Effector memory CD4-positive, alpha-beta T cell (primary cell): ENCODE measurements at regions not wholly inside any gene's neighbourhood (a gene's known extent, or its start where the extent isn't known, plus 50 kb on each side); places are given as distances from the start of the nearest gene placed in this dataset.
"Not testable (repeated sequence)": the region's sequence is repeated elsewhere in the genome, so short reads cannot be mapped to it uniquely, and the experiment has no call there.

Source experiments
- DNase-seq, 3 donors: peaks; one replicate each; pipeline ENCODE4 v3.0.0-alpha.2; 2020
- H3K27ac ChIP-seq: 2 replicates; pipeline ENCODE4 v1.7.0; 2013; ENCODE audit warnings: mild to moderate bottlenecking, low read length, moderate library complexity; ENCODE audit not compliant: insufficient read depth, poor library complexity, severe bottlenecking
- H3K27me3 ChIP-seq: replicated peaks from 2 replicates; pipeline ENCODE4 v1.7.0; 2013; ENCODE audit warnings: mild to moderate bottlenecking, low read length; ENCODE audit not compliant: insufficient read depth, control insufficient read depth, poor library complexity, severe bottlenecking
- H3K36me3 ChIP-seq: 2 replicates; pipeline ENCODE4 v1.7.0; 2013; ENCODE audit warnings: mild to moderate bottlenecking, low read length, moderate library complexity; ENCODE audit not compliant: control insufficient read depth, insufficient read depth
- H3K4me1 ChIP-seq: 2 replicates; pipeline ENCODE4 v1.7.0; 2013; ENCODE audit warnings: low read length, mild to moderate bottlenecking; ENCODE audit not compliant: control insufficient read depth, insufficient read depth, poor library complexity, severe bottlenecking
- H3K4me3 ChIP-seq: 2 replicates; pipeline ENCODE4 v1.7.0; 2013; ENCODE audit warnings: low read length, low read depth, mild to moderate bottlenecking; ENCODE audit not compliant: insufficient read depth, poor library complexity, severe bottlenecking
- H3K9me3 ChIP-seq: 2 replicates; pipeline ENCODE4 v1.7.0; 2013; ENCODE audit warnings: mild to moderate bottlenecking, low read length, moderate library complexity; ENCODE audit not compliant: control insufficient read depth

- H3K36me3 ChIP-seq = no peaks in the 10 kb centered on the region
- H3K27ac ChIP-seq = no peak overlapping the region
- H3K27me3 ChIP-seq = no peaks in the 10 kb centered on the region
- DNase-seq = no peak
- no peaks in the 10 kb centered on the region for H3K9me3 ChIP-seq
- H3K4me1 ChIP-seq = no peaks in the 10 kb centered on the region
- no peak overlapping the region for H3K4me3 ChIP-seq
These were observed 504.6 kb upstream of the NR5A2 start for GRCh38 chr1:199522936-199523335.

DNA sequence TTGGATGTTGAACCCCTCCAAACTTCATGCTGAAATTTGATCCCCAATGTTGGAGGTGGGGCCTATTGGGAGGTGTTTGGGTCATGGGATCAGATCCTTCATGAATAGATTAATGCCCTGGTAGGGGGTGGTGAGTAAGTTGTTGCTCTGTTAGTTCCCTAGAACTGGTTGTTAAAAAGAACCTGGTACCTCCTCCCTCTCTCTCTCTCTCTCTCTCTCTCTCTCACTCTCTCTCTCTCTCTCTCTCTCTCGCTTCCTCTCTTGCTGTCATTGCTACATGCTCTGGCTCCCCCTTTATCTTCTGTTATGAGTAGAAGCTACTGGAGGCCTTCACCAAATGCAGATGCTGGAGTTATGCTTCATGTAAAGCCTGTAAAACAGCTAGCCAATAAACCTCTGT lies 498.2 kb upstream of the NR5A2 start:
- Histone ChIP-seq H3K27me3 (no peaks in the 10 kb centered on the region), H3K4me1 (no peaks in the 10 kb centered on the region), H3K9me3 (no peaks in the 10 kb centered on the region), H3K27ac (no peak overlapping the region), H3K4me3 (no peak overlapping the region), H3K36me3 (no peaks in the 10 kb centered on the region)
- DNase-seq = no peak

DNA sequence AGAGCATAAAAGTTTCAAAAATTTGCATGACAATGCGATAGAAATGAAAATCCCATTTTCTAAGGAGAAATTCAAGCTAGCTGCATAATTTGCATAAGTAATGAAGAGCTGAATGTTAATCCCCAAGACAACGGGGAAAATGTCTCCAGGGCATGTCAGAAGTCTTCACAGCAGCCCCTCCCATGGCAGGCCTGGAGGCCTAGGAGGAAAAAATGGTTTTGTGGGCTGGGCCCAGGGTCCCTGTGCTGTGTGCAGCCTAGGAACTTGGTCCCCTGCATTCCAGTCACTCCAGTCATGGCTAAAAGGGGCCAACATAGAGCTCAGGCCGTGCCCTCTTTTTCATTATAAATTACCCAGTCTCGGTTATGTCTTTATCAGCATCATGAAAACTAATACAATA lies 494.1 kb upstream of the NR5A2 start:
- not testable (repeated sequence) for DNase-seq

GRCh38 chr1:199545780-199546179 lies 481.7 kb upstream of the NR5A2 start:
- H3K36me3 ChIP-seq = no peaks in the 10 kb centered on the region

More for the DNA sequence above, 494.1 kb upstream of the NR5A2 start:
- H3K4me3 ChIP-seq, H3K27ac ChIP-seq, H3K4me1 ChIP-seq, H3K9me3 ChIP-seq, H3K36me3 ChIP-seq, H3K27me3 ChIP-seq: not testable (repeated sequence)

GRCh38 chr1:199546323-199546722 lies 481.2 kb upstream of the NR5A2 start:
- H3K9me3 ChIP-seq = no peaks in the 10 kb centered on the region
- no peak overlapping the region for H3K4me3 ChIP-seq
- H3K36me3 ChIP-seq = no peaks in the 10 kb centered on the region
- no peaks in the 10 kb centered on the region for H3K27me3 ChIP-seq
- no peaks in the 10 kb centered on the region for H3K4me1 ChIP-seq
- no peak overlapping the region for H3K27ac ChIP-seq
- DNase-seq = no peak

More at GRCh38 chr1:199545780-199546179, 481.7 kb upstream of the NR5A2 start:
- H3K27me3 ChIP-seq = no peaks in the 10 kb centered on the region
- H3K9me3 ChIP-seq = no peaks in the 10 kb centered on the region
- H3K4me1 ChIP-seq = no peaks in the 10 kb centered on the region
- H3K4me3 ChIP-seq = no peak overlapping the region
- H3K27ac ChIP-seq = no peak overlapping the region
- DNase-seq = no peak

DNA sequence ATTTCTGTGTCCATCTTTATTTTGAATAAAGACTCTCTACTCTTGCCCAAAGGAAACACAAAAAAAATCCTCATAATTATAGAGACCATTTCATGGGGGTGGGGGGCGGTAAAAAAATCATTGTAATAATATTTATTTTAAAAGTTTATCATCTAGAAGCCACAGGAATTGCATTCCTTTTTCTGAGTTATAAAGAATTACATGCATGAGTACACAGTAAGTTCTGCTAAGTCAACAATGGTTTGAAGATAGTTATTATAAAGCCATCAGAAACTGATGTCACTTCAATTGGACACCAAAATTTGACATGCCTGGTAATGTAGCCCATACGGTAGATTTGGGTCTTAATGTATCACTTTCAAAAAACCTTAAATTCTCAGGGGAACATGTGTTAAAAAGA lies 478.1 kb upstream of the NR5A2 start:
- no peak for DNase-seq
- no peaks in the 10 kb centered on the region for H3K27me3 ChIP-seq
- H3K4me3 ChIP-seq = no peak overlapping the region
- no peaks in the 10 kb centered on the region for H3K4me1 ChIP-seq
- H3K36me3 ChIP-seq = no peaks in the 10 kb centered on the region
- no peak overlapping the region for H3K27ac ChIP-seq
- no peaks in the 10 kb centered on the region for H3K9me3 ChIP-seq

DNA sequence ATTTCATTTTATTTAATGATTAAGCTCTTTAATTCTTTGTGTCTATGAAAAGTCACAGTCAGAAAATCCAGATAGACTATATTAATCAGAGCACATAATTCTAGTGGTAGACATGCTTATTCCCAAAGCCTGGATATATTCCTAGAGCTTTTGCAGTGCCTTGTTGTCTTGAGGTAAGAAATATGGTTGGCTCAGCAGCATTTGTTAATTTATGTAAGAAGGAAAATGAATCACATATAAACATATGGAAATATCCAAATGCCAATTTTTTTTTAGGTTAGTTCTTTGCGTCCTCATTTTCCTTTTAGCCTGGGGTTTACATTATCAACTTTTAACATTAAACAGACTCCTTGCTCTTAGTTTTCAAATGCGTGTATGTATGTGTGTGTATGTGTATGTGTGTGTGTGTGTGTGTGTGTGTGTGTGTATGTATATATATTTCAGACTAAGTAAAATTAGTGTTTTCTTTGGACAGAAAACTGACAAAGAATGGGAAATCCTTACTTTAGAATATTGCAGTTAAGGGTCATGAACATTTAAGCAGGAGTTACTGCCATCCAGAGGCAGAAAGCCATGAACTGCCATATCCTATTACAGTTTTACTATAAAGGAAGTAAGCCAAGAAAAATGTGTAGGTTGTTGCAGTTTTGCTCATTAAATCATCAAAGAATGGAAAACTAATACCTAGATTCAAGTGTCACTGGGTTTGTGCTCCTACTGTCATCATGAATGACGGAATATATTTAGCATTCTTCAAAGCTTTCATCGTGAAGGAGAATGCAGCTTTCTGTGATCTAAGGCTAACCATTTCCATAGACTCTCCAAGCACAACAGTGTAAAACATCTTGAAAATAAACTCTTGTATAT lies 477.1 kb upstream of the NR5A2 start:
- Histone ChIP-seq H3K27me3 (no peaks in the 10 kb centered on the region), H3K4me1 (no peaks in the 10 kb centered on the region), H3K27ac (no peak overlapping the region), H3K9me3 (no peaks in the 10 kb centered on the region), H3K36me3 (no peaks in the 10 kb centered on the region), H3K4me3 (no peak overlapping the region)
- no peak for DNase-seq

- no peak overlapping the region for H3K4me3 ChIP-seq
- H3K27ac ChIP-seq = no peak overlapping the region
- no peaks in the 10 kb centered on the region for H3K36me3 ChIP-seq
- no peaks in the 10 kb centered on the region for H3K27me3 ChIP-seq
- H3K4me1 ChIP-seq = no peaks in the 10 kb centered on the region
- DNase-seq = no peak
- H3K9me3 ChIP-seq = no peaks in the 10 kb centered on the region
These were observed 475.4 kb upstream of the NR5A2 start for GRCh38 chr1:199551967-199552565.

DNA sequence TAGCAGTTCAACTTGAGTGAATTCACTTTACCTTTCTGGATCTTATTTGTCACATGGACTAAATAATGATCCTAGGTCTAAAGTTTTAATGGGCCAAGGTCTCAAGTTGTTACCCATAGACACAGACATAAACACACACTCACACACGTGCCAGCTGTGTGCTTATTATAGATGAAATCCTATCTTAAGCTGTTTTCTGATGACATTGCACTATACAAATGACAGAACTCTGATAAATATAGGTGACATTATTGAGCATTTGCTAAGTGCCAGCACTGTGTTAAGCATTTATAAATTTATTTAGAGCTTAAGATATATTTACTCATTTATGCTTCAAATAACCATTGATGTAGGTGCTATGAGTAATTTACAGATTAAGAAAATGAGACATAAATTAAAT lies 474.4 kb upstream of the NR5A2 start:
- Histone ChIP-seq H3K27ac (no peak overlapping the region), H3K27me3 (no peaks in the 10 kb centered on the region), H3K4me1 (no peaks in the 10 kb centered on the region), H3K36me3 (no peaks in the 10 kb centered on the region), H3K9me3 (no peaks in the 10 kb centered on the region), H3K4me3 (no peak overlapping the region)
- DNase-seq = no peak

DNA sequence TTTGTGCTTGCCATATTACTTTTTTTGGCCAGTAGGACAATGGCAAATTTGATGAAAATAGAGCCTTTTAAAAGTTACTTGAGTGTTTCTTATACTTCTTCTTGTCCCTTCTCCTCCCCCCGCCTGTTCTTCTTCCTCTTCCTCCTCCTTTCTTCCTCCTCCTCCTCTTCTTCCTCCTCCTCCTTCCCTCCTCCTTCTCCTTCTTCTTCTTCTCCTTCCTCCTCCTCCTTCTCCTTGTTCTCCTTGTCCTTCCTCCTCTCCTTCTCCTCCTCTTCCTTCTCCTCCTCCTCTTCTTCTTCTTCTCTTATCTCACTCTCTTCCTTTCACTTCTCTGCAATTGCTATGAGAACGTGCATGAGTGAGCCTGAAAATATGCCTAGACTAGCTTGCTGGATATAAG lies 466.2 kb upstream of the NR5A2 start:
- DNase-seq = no peak
- H3K4me1 ChIP-seq = no peaks in the 10 kb centered on the region
- no peaks in the 10 kb centered on the region for H3K36me3 ChIP-seq
- H3K27me3 ChIP-seq = no peaks in the 10 kb centered on the region
- H3K4me3 ChIP-seq = no peak overlapping the region
- H3K27ac ChIP-seq = no peak overlapping the region
- H3K9me3 ChIP-seq = no peaks in the 10 kb centered on the region
